GM19043 (cell line): ENCODE measurements at regions not wholly inside any gene's neighbourhood (a gene's known extent, or its start where the extent isn't known, plus 50 kb on each side); places are given as distances from the start of the nearest gene placed in this dataset.
A peak's percentile ranks its signal among the peaks of the same experiment; 100 is the strongest.
"Not testable (repeated sequence)": the region's sequence is repeated elsewhere in the genome, so short reads cannot be mapped to it uniquely, and the experiment has no call there.

Experiments
- ATAC-seq: cut with Tn5 transposase; IDR thresholded peaks from one replicate; pipeline ENCODE4 v1.9.1; 2021; ENCODE audit warnings: low read depth; ENCODE audit not compliant: unreplicated experiment

GRCh38 chr12:93234641-93235040 lies 143.1 kb upstream of the NUDT4 start:
- no peak for ATAC-seq

- ATAC-seq: no peak
Measured at GRCh38 chr12:93235881-93236280, 141.8 kb upstream of the NUDT4 start.

- ATAC-seq: no peak
Measured at GRCh38 chr12:93237235-93237915, 140.3 kb upstream of the NUDT4 start.

GRCh38 chr12:93238512-93239262 lies 139.0 kb upstream of the NUDT4 start:
- not testable (repeated sequence) for ATAC-seq

- not testable (repeated sequence) for ATAC-seq
Measured at GRCh38 chr12:93239789-93240188, 137.9 kb upstream of the NUDT4 start.

GRCh38 chr12:93242154-93242972 lies 135.4 kb upstream of the NUDT4 start:
- no peak for ATAC-seq

GRCh38 chr12:93243382-93243688 lies 134.4 kb upstream of the NUDT4 start:
- ATAC-seq: no peak

GRCh38 chr12:93243689-93244513 lies 133.8 kb upstream of the NUDT4 start:
- ATAC-seq: no peak

- ATAC-seq: no peak
Measured at GRCh38 chr12:93244514-93245077, 133.1 kb upstream of the NUDT4 start.

- peak; percentile 78 for ATAC-seq
Measured at GRCh38 chr12:93245543-93245942, 132.2 kb upstream of the NUDT4 start.

GRCh38 chr12:93247313-93247991 lies 130.3 kb upstream of the NUDT4 start:
- no peak for ATAC-seq

- ATAC-seq: no peak
Measured at GRCh38 chr12:93252221-93252620, 125.5 kb upstream of the NUDT4 start.

- ATAC-seq: no peak
Measured at GRCh38 chr12:93254911-93255310, 122.8 kb upstream of the NUDT4 start.

GRCh38 chr12:93256256-93256969 lies 121.3 kb upstream of the NUDT4 start:
- ATAC-seq: no peak

- no peak for ATAC-seq
Measured at GRCh38 chr12:93261505-93262094, 116.1 kb upstream of the NUDT4 start.

- ATAC-seq: no peak
Measured at GRCh38 chr12:93272997-93273396, 104.7 kb upstream of the NUDT4 start.

GRCh38 chr12:93273834-93274564 lies 103.7 kb upstream of the NUDT4 start:
- ATAC-seq: no peak

- no peak for ATAC-seq
Measured at GRCh38 chr12:93274937-93275336, 102.8 kb upstream of the NUDT4 start.
